Ishikawa (cell line): ENCODE measurements at regions not wholly inside any gene's neighbourhood (a gene's known extent, or its start where the extent isn't known, plus 50 kb on each side); places are given as distances from the start of the nearest gene placed in this dataset.

Source experiments
- CREB1 ChIP-seq: IDR thresholded peaks from 2 replicates; pipeline ENCODE4 v1.6.1; 2012; ENCODE audit warnings: low read depth
- EGR1 ChIP-seq: IDR thresholded peaks from 2 replicates; pipeline ENCODE4 v1.6.1; 2012
- TF ChIP-seq, protein P1 (sequence below): IDR thresholded peaks from 2 replicates; pipeline ENCODE4 v1.6.1; 2012
- TF ChIP-seq, protein P2 (sequence below): IDR thresholded peaks from 2 replicates; pipeline ENCODE4 v1.6.1; 2012; ENCODE audit warnings: low read depth, mild to moderate bottlenecking

DNA sequence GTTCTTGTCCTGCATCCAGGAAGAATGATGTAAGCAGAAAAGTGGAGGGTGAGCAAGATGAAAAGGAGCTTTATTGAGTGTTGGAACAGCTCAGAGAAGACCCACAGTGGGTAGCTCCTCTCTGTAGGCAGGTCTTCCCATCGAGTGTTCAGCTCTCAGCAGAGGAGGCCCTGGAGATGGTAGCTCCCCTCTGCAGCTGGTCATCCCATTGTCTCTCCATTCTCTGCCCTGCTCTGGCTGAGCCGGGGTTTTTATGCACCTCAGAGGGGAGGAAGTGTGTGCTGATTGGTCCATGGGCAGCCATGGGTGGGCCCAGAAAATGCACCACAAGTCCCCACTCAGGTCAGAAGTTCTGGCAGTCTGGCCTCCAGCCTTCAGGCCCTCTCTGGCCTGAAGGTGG, 713.7 kb downstream of the MATN1 start:
- TF ChIP-seq CREB1 (no peak), EGR1 (no peak)
- TF ChIP-seq, protein P1, sequence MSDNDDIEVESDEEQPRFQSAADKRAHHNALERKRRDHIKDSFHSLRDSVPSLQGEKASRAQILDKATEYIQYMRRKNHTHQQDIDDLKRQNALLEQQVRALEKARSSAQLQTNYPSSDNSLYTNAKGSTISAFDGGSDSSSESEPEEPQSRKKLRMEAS = no peak
- TF ChIP-seq, protein P2, sequence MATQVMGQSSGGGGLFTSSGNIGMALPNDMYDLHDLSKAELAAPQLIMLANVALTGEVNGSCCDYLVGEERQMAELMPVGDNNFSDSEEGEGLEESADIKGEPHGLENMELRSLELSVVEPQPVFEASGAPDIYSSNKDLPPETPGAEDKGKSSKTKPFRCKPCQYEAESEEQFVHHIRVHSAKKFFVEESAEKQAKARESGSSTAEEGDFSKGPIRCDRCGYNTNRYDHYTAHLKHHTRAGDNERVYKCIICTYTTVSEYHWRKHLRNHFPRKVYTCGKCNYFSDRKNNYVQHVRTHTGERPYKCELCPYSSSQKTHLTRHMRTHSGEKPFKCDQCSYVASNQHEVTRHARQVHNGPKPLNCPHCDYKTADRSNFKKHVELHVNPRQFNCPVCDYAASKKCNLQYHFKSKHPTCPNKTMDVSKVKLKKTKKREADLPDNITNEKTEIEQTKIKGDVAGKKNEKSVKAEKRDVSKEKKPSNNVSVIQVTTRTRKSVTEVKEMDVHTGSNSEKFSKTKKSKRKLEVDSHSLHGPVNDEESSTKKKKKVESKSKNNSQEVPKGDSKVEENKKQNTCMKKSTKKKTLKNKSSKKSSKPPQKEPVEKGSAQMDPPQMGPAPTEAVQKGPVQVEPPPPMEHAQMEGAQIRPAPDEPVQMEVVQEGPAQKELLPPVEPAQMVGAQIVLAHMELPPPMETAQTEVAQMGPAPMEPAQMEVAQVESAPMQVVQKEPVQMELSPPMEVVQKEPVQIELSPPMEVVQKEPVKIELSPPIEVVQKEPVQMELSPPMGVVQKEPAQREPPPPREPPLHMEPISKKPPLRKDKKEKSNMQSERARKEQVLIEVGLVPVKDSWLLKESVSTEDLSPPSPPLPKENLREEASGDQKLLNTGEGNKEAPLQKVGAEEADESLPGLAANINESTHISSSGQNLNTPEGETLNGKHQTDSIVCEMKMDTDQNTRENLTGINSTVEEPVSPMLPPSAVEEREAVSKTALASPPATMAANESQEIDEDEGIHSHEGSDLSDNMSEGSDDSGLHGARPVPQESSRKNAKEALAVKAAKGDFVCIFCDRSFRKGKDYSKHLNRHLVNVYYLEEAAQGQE = no peak
